ENCODE measurements at regions not wholly inside any gene's neighbourhood (a gene's known extent, or its start where the extent isn't known, plus 50 kb on each side); places are given as distances from the start of the nearest gene placed in this dataset.
"Not testable (repeated sequence)": the region's sequence is repeated elsewhere in the genome, so short reads cannot be mapped to it uniquely, and the experiment has no call there.

- no peaks in the 10 kb centered on the region for H3K27me3 Mint-ChIP-seq (ENCODE audit: low read depth in 2 of 2)
- DNase-seq (no peak), ATAC-seq (no peak)
- Histone ChIP-seq H3K9me3 (ENCODE audit: control insufficient read depth, insufficient read depth, low read length) (no peaks in the 10 kb centered on the region), H3K27me3 (ENCODE audit: control insufficient read depth, insufficient read depth, low read length) (no peaks in the 10 kb centered on the region), H3K36me3 (ENCODE audit: control insufficient read depth, insufficient read depth, low read length) (no peaks in the 10 kb centered on the region), H3K4me1 (ENCODE audit: control insufficient read depth, insufficient read depth, low read length) (no peaks in the 10 kb centered on the region), H3K4me3 (ENCODE audit: low read length) (no peak overlapping the region), H3K27ac (ENCODE audit: low read length) (no peak overlapping the region)
- WGBS (ENCODE audit: insufficient coverage) = 0% methylated on average over 1 of the region's 1 CpG
- intact Hi-C loops (cut with micrococcal nuclease) = no loop called here
- no peak overlapping the region for H3K27ac Mint-ChIP-seq
- peaks cover 11 to 17% of the 10 kb centered on the region in 2 donors for H3K9me3 Mint-ChIP-seq
- TF ChIP-seq CTCF (IDR thresholded peaks at IDR 0.05) = no peak
- H3K36me3 Mint-ChIP-seq = no peaks in the 10 kb centered on the region
- no peak overlapping the region for H3K4me3 Mint-ChIP-seq
- H3K4me1 Mint-ChIP-seq = no peaks in the 10 kb centered on the region
Measured at GRCh38 chr10:37035853-37036252, 89.5 kb upstream of the ANKRD30A start.

- Histone ChIP-seq H3K27ac (ENCODE audit: low read length) (no peak overlapping the region), H3K4me3 (ENCODE audit: low read length) (no peak overlapping the region), H3K9me3 (ENCODE audit: control insufficient read depth, insufficient read depth, low read length) (no peaks in the 10 kb centered on the region), H3K27me3 (ENCODE audit: control insufficient read depth, insufficient read depth, low read length) (no peaks in the 10 kb centered on the region), H3K36me3 (ENCODE audit: control insufficient read depth, insufficient read depth, low read length) (no peaks in the 10 kb centered on the region), H3K4me1 (ENCODE audit: control insufficient read depth, insufficient read depth, low read length) (no peaks in the 10 kb centered on the region)
- TF ChIP-seq CTCF (IDR thresholded peaks at IDR 0.05) = no peak
- no peak for DNase-seq
- WGBS (ENCODE audit: insufficient coverage) = 57% methylated on average over 2 of the region's 2 CpGs
- no peak for ATAC-seq
- Mint-ChIP-seq H3K27ac (no peak overlapping the region), H3K36me3 (no peaks in the 10 kb centered on the region), H3K9me3 (peaks cover 7 to 21% of the 10 kb centered on the region in 2 donors), H3K27me3 (ENCODE audit: low read depth in 2 of 2) (no peaks in the 10 kb centered on the region), H3K4me3 (no peak overlapping the region), H3K4me1 (no peaks in the 10 kb centered on the region)
- intact Hi-C loops (cut with micrococcal nuclease) = no loop called here
Measured at GRCh38 chr10:37015498-37015897, 109.9 kb upstream of the ANKRD30A start.

GRCh38 chr10:37010741-37011140 lies 114.7 kb upstream of the ANKRD30A start:
- Histone ChIP-seq H3K27me3 (ENCODE audit: control insufficient read depth, insufficient read depth, low read length) (no peaks in the 10 kb centered on the region), H3K9me3 (ENCODE audit: control insufficient read depth, insufficient read depth, low read length) (no peaks in the 10 kb centered on the region), H3K4me1 (ENCODE audit: control insufficient read depth, insufficient read depth, low read length) (no peaks in the 10 kb centered on the region), H3K4me3 (ENCODE audit: low read length) (no peak overlapping the region), H3K36me3 (ENCODE audit: control insufficient read depth, insufficient read depth, low read length) (no peaks in the 10 kb centered on the region), H3K27ac (ENCODE audit: low read length) (no peak overlapping the region)
- no peak for DNase-seq
- intact Hi-C loops (cut with micrococcal nuclease) = no loop called here
- Mint-ChIP-seq H3K9me3 (peaks cover 13 to 19% of the 10 kb centered on the region in 2 donors), H3K4me3 (no peak overlapping the region), H3K36me3 (peaks cover 6% of the 10 kb centered on the region), H3K4me1 (no peaks in the 10 kb centered on the region), H3K27ac (no peak overlapping the region), H3K27me3 (ENCODE audit: low read depth in 2 of 2) (no peaks in the 10 kb centered on the region)
- TF ChIP-seq CTCF (IDR thresholded peaks at IDR 0.05) = no peak
- no peak for ATAC-seq
- 73% methylated on average over 6 of the region's 7 CpGs for WGBS (ENCODE audit: insufficient coverage)

GRCh38 chr10:37008276-37008675 lies 117.1 kb upstream of the ANKRD30A start:
- intact Hi-C loops (cut with micrococcal nuclease); H3K27ac ChIP-seq (ENCODE audit: low read length); H3K4me1 ChIP-seq (ENCODE audit: control insufficient read depth, insufficient read depth, low read length); ATAC-seq; H3K4me3 ChIP-seq (ENCODE audit: low read length); H3K36me3 ChIP-seq (ENCODE audit: control insufficient read depth, insufficient read depth, low read length); H3K27me3 ChIP-seq (ENCODE audit: control insufficient read depth, insufficient read depth, low read length); H3K4me1 Mint-ChIP-seq; H3K36me3 Mint-ChIP-seq; H3K27me3 Mint-ChIP-seq (ENCODE audit: low read depth in 2 of 2); DNase-seq; H3K9me3 ChIP-seq (ENCODE audit: control insufficient read depth, insufficient read depth, low read length); H3K27ac Mint-ChIP-seq; H3K4me3 Mint-ChIP-seq: not testable (repeated sequence)
- peaks cover 13 to 17% of the 10 kb centered on the region in 2 donors for H3K9me3 Mint-ChIP-seq
- 56% methylated on average over 2 of the region's 2 CpGs for WGBS (ENCODE audit: insufficient coverage)

All from natural killer cell (primary cell).